ENCODE measurements at regions not wholly inside any gene's neighbourhood (a gene's known extent, or its start where the extent isn't known, plus 50 kb on each side); places are given as distances from the start of the nearest gene placed in this dataset.

DNA sequence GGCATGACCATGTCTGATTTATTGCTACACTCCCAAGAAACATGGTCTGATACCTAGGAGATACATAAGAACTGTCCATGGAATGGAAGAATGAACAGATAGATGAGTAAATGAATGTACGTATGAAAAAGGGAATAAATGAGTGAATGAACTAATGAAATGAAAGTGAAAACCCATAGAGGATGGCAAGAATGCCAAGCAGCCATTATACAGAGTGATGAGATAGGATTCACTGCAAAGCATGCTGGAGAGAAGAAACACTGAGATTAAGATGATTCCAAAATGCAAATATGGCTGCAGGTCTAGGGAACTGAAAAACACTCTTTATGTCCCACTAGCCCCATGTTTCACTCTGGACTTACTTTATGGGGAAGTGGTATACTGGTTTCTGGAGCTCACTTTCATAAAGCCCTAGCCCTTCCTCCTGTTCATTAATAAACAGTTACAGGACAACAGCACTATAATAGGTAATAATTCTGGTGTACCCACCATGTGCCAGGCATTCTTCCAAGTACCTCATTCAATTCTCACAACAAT is 170.3 kb upstream of the RAD23B start:
- Histone ChIP-seq H3K27me3 (no peaks in the 10 kb centered on the region), H3K27ac (no peak overlapping the region), H3K36me3 (no peaks in the 10 kb centered on the region), H3K4me1 (no peaks in the 10 kb centered on the region), H3K9me3 (no peaks in the 10 kb centered on the region), H3K4me3 (no peak overlapping the region)
- ATAC-seq: no peak
- TF ChIP-seq EP300 (IDR thresholded peaks at IDR 0.05) (no peak), POLR2A (IDR thresholded peaks at IDR 0.05) (no peak)
- TF ChIP-seq, protein P1, sequence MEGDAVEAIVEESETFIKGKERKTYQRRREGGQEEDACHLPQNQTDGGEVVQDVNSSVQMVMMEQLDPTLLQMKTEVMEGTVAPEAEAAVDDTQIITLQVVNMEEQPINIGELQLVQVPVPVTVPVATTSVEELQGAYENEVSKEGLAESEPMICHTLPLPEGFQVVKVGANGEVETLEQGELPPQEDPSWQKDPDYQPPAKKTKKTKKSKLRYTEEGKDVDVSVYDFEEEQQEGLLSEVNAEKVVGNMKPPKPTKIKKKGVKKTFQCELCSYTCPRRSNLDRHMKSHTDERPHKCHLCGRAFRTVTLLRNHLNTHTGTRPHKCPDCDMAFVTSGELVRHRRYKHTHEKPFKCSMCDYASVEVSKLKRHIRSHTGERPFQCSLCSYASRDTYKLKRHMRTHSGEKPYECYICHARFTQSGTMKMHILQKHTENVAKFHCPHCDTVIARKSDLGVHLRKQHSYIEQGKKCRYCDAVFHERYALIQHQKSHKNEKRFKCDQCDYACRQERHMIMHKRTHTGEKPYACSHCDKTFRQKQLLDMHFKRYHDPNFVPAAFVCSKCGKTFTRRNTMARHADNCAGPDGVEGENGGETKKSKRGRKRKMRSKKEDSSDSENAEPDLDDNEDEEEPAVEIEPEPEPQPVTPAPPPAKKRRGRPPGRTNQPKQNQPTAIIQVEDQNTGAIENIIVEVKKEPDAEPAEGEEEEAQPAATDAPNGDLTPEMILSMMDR (IDR thresholded peaks at IDR 0.05): no peak
- 0 to 88% methylated on average over 1 of the region's 1 CpG for WGBS, 2 donors (ENCODE audit: low coverage in 1 of 2)

DNA sequence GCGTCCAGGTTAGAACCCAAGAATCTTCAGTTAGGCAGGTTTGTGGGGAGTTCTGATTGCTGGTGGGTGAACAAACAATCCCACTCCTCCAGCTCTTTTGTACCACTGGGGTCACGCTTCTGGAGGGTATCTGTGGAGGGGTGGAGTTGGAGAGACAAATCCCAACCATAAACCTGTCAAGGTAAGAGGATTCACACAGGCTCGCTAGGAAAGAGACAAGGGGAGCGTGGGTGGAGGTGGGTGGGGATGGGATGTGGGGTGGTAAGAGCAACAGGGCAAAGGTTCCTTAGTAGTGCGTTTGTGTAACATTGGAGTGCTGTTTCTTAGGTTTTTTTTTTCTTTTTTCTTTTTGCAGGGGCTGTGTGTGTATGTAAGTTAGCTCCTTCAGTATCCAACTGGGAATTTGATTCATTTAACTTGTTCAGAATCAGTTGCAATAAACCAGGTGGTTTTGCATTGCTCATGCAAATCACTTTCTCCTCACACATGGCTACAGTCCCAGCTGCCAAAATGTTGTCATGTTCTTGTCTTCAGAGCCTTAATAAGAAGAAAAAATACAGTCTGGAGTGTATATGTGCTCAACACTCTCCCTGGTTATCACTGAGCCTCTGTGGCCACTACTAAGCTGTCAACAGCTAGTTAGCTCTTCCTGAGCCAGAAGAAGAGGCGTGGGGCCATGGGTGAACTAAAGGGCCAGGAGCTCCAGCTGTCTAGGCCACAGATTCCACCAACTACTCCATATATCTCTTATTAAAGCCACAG is 164.0 kb upstream of the RAD23B start:
- 61 to 87% methylated on average over 4 to 6 of the region's 6 CpGs for whole genome bisulfite sequencing, 2 donors (ENCODE audit: low coverage in 1 of 2)
- H3K27me3 ChIP-seq: no peaks in the 10 kb centered on the region
- ATAC-seq: no peak
- no peaks in the 10 kb centered on the region for H3K9me3 ChIP-seq
- H3K36me3 ChIP-seq: no peaks in the 10 kb centered on the region
- H3K4me1 ChIP-seq: no peaks in the 10 kb centered on the region
- no peak overlapping the region for H3K27ac ChIP-seq
- TF ChIP-seq, protein P1 (IDR thresholded peaks at IDR 0.05): no peak
- TF ChIP-seq POLR2AphosphoS5 (IDR thresholded peaks at IDR 0.05) (no peak), EP300 (IDR thresholded peaks at IDR 0.05) (no peak), POLR2A (IDR thresholded peaks at IDR 0.05) (no peak)
- no peak overlapping the region for H3K4me3 ChIP-seq

DNA sequence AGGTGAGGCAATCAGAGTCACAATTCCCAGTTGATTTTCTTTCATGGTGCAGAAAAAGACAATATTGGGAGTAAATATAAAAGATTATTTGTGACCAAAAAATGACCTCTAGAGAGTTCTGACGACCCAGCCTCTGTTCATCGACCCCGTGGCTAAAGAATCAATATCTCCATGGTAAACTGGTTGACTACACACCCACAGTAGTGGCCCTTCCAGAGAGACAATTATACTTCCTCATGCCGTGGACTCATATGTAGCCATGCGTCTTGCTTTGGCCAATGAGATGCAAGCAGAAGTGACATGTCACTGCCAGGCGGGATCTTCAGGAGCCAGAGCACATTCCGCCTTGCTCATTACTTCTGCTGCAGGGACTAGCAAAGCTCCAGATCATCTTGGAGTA is 163.3 kb upstream of the RAD23B start:
- WGBS, 2 donors (ENCODE audit: low coverage in 1 of 2): 92 to 100% methylated on average over 3 of the region's 7 CpGs
- Histone ChIP-seq H3K4me1 (no peaks in the 10 kb centered on the region), H3K27me3 (no peaks in the 10 kb centered on the region), H3K27ac (no peak overlapping the region), H3K36me3 (no peaks in the 10 kb centered on the region), H3K9me3 (no peaks in the 10 kb centered on the region), H3K4me3 (no peak overlapping the region)
- TF ChIP-seq EP300 (IDR thresholded peaks at IDR 0.05): no peak
- TF ChIP-seq POLR2A (IDR thresholded peaks at IDR 0.05): no peak
- TF ChIP-seq, protein P1 (IDR thresholded peaks at IDR 0.05): no peak
- TF ChIP-seq POLR2AphosphoS5 (IDR thresholded peaks at IDR 0.05): no peak
- ATAC-seq: no peak

DNA sequence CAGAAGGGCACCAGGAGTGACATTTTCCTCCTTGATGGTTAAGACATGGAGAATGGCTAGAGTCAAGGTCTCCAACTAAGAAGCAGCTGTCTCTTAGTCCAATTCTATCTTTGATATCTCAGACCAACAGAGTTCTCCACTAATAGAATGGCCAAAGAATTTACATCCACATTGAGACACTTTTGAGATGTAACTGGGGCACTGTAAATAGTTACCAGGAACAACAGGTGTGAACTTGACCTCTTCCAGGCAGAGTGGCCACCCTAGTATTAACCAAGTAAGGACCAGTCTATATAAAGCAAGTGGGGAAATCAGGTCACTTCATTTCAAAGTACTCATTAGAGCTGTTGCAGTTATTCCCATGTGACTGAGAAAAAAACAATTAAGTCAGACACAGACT is 159.7 kb upstream of the RAD23B start:
- Histone ChIP-seq H3K4me1 (no peaks in the 10 kb centered on the region), H3K27ac (no peak overlapping the region), H3K27me3 (no peaks in the 10 kb centered on the region), H3K36me3 (no peaks in the 10 kb centered on the region), H3K4me3 (no peak overlapping the region), H3K9me3 (no peaks in the 10 kb centered on the region)
- no peak for TF ChIP-seq POLR2A (IDR thresholded peaks at IDR 0.05)
- no peak for TF ChIP-seq POLR2AphosphoS5 (IDR thresholded peaks at IDR 0.05)
- TF ChIP-seq EP300 (IDR thresholded peaks at IDR 0.05): no peak
- TF ChIP-seq, protein P1 (IDR thresholded peaks at IDR 0.05): no peak
- ATAC-seq: no peak

DNA sequence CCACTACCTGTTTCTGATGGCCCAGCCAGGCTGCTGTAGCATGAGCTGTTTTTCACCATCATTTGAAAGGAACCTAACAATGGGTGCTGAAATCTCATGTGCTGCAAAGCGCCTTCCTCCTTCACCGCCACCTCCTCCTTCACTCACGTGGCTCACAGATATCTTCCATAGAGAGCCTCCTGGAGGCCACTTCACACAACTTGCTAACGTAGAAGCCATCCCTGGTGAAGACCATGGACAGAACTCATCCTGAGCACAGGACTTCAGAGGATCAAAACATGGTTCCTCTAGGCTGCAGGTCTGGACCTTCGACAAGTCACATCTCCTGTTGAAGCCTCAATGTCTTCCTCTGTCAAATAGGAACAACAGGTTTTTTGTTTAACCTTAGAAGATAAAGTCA is 155.5 kb upstream of the RAD23B start:
- WGBS, 2 donors (ENCODE audit: low coverage in 1 of 2): 69% methylated on average over 5 of the region's 5 CpGs; no CpG with 5 or more reads in 1 of the 2 donors

More for the DNA sequence above, 155.5 kb upstream of the RAD23B start:
- TF ChIP-seq POLR2A (IDR thresholded peaks at IDR 0.05) (no peak), EP300 (IDR thresholded peaks at IDR 0.05) (no peak), POLR2AphosphoS5 (IDR thresholded peaks at IDR 0.05) (no peak)
- TF ChIP-seq, protein P1 (IDR thresholded peaks at IDR 0.05): no peak
- H3K27me3 ChIP-seq: no peaks in the 10 kb centered on the region
- H3K36me3 ChIP-seq: no peaks in the 10 kb centered on the region
- no peak overlapping the region for H3K27ac ChIP-seq
- no peak overlapping the region for H3K4me3 ChIP-seq
- no peak for ATAC-seq
- no peaks in the 10 kb centered on the region for H3K9me3 ChIP-seq
- H3K4me1 ChIP-seq: no peaks in the 10 kb centered on the region
